CMK (cell line): ENCODE measurements at regions not wholly inside any gene's neighbourhood (a gene's known extent, or its start where the extent isn't known, plus 50 kb on each side); places are given as distances from the start of the nearest gene placed in this dataset.

Experiments
- DNase-seq: peaks from one replicate; pipeline ENCODE4 v3.0.0-alpha.2; 2010; ENCODE audit warnings: low read depth

DNA sequence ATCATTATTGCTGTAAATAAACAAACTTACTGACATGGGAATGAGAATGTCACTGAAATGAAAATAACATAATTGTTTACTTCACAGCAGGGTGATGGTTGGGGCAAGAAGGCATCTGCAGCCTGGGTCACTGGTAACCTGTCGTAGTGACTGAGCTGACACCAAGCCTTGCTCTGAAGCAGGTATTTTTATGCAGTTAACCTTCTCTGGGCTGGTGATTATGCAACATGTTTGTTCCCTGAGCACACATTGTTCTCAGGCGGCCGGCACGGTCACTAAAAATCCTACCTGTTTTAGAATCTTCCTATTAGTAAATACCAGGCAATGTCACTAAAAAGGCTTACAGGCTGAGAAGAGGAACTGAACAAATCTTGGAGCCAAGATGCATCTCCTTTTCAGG is 157.7 kb upstream of the NR3C1 start:
- DNase-seq: no peak

DNA sequence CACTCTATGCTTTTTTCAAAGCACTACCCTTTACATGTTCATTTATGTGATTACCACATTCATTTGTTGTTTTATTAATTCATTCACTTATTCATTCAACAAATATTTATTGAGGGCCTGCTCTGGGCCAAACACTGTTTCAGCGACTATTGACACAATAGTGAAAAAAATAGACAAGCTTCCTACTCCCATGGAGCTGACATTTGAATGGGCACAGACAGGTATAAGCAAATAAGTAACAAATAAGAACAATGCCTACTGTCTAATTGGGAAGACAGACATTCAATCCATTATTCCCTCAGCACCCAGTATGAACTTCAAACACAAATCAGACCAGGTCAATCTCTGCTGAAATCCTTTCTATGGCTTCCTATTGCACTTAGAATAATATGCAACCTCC is 156.9 kb upstream of the NR3C1 start:
- no peak for DNase-seq

DNA sequence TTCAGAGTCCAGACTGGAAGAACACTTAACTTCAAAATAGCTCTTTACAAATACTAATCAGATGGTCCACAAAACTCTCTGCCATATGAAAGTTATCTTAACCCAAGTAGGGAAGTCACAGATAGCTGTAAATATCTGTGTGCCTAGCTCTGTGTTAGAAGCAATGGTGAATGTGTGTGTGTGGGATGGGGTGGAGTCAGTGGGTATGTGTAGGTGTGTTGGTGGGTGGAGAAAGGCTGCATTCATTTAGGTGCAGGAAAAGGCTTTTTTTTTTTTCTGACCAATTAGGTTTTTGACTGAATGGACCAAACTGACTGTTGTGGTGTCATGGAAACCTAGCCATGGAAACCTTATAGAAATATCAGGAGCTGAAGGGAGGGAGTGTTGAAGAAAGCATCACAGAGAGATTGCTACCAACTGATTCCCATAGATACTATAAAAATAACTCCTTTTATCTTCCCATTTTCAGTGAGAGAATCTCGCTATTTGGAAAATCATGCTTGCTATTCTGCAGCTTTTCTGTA is 156.2 kb upstream of the NR3C1 start:
- DNase-seq: no peak

DNA sequence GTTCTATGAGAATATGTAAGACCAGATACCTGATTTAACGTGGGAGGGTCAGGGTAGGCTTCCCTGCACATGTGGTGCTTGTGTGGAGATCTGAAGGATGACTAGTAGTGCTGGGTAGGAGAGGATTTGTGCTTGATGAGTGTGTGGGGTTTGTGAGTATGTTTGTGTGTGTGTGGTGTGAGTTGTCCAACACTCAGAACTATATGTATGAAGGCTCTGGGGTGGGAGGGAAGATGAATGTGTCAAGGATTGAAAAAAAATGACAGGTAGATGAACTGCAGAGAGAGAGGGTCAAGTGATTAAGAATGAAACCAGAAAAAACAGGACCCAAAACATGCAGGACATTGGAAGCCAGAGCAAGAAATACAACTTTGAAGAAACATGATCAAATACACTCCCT is 154.6 kb upstream of the NR3C1 start:
- DNase-seq: no peak

DNA sequence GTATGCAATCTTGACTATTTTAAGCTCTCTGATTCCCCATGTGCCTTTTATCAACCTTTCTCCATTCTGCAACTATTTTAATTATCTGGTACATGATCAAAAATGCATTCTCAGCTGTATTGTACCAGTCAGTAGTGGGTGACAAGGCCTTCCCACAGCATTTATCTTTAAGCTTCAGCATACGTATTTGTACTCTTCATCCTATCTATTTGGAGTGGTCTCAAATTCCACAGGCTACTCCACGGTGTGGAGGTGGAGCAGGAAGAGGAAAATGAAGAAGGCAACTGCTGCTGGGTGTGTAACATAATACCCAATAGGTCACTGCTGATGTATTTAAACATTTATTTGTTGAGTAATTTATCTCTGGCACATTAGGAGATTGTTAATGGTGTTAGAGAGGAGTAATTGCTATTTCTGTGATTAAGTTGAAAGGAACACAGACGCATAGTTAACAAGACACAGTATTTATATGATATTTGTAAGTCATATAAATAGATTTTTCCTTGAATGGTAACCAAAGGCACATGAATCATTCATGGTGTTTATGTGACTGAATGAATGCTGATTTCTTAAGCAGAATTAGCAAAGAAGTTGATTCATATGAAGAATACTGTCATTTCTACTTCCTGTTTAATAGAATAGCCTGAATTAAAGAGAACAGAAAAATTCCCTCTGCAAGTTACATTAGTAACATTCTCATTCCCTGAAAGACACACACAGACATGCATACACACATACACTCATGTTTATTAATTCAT is 153.8 kb upstream of the NR3C1 start:
- no peak for DNase-seq

DNA sequence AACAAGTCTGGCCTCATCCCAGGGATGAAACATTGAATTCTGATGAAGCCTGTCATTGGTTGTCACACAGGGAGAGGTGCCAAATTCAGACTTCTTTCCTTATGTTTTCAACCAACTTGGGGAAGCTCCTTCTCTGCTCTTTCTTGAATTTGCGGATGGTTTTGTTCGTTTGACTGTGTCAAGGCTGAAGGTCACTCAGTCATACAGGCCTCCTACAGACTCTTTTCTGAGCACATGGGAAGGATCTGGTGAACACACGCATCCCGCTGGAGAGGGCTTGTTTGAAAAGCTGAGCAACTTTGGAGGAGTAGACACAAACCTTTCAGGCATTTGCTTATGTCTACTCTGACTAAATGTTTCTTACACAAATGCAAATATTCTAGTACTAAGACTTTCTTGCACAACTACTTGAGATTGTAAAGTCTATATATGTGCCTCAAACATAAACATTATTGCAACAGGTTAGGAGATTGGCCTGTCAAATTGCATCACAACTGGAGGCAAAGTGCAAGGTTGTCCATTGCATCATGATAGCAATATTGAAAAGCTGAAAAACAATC is 151.5 kb upstream of the NR3C1 start:
- no peak for DNase-seq

DNA sequence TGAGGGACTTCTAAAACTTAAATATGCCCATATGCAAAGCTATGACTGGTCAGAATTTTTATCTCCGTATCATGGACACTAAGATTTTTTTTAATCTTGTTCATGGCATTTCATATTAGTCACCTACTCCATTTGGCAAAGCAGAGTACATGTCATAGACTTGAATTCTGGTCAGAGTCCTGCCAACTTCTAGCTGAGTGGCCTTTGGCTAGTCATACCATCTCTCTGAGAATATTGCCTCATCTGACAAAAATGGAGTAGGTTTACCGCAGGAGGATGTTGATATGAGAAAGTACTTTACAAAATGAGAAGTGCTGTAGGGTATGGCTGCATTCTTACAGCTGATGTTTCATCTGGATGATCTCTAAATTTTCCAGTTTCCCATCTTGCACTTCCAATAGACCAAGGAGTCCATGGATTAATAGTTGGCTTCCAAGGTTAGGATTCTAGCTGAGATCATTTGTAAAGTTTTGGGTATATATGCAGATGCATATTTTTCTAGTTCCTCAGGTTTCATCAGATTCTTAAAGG is 150.8 kb upstream of the NR3C1 start:
- no peak for DNase-seq

DNA sequence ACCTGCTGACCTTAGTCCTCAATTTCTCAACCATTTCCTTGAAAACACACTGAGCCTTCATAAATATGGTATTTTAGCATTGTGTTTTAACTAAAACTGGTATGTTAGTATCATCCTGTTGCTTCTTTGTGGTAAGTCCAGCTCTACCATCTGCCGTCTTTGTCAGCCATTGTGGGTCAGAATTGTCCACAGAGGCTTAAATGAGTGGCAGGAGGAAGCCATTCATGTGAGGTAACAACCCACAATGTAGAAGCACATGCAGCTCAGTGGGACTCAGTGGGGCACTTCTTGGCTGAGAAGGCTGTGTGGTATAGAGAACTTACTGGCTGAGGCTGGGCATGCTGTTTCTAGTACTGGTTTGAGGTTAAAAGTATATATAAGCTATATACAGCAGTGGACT is 149.2 kb upstream of the NR3C1 start:
- no peak for DNase-seq

DNA sequence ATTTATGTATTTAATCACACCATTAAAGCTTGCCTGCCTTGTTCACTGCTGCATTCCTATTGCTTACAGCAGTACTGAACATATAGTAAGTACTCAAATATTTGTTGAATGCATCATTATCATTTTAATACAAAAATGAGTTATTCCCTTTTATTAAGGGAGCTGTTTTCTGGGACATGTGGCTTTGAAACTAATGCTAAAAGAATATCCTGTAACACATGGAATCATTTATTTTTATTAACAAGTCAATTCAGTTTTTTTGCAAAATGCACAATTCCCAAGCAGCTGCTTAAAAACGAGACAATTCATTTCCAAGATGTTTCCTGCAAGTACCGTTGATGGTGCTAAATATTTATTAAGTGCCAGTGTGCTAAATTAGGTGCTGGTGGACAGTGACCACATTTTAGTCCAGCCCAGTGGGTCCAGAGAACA is 148.3 kb upstream of the NR3C1 start:
- DNase-seq: no peak

DNA sequence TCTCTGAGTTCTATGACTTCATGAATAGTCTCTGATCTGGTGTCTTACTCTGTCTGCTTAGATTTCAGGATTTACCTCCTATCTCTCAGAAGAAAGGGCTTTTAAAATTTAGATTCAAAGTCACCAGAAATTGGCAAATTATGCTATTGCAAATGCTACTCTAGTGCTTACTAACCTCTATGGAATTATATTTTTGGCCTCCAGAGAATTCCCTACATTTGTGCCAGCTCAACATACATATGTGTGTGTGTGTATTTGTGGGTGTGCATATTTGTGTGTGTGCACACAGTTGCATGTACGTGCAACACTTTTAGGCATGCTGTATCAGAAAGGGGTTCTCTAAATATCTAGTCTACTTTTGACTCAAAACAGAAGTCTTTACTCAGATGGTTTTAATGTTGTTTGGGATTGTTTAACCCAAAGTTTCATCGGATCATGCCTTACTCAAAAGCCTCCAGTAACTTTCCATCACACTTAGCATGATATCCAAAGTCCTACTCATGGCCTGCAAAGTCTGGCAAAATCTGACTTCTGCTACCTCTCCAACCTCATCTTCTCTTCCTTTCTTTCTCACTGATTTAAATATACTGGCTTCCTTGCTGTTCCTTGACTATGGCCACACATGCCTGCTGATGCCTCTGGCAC is 147.6 kb upstream of the NR3C1 start:
- DNase-seq: no peak

DNA sequence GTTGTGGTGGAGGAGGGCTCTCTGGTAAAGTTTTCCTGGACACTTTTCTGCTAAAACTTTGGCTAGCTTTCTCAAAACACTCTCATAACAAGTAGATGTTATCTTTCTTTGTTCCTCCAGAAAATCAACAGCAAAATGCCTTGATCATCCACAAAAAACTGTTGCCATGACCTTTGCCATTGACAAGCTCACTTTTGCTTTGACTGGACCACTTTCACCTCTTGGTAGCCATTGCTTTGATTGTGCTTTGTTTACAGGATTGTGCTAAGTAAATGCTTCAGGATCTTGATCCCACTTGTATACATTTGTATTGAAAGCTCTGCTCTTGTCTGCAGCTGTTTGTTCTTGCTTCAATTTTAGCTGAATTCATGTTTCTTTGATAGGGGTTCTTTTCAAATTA is 143.9 kb upstream of the NR3C1 start:
- DNase-seq: no peak

DNA sequence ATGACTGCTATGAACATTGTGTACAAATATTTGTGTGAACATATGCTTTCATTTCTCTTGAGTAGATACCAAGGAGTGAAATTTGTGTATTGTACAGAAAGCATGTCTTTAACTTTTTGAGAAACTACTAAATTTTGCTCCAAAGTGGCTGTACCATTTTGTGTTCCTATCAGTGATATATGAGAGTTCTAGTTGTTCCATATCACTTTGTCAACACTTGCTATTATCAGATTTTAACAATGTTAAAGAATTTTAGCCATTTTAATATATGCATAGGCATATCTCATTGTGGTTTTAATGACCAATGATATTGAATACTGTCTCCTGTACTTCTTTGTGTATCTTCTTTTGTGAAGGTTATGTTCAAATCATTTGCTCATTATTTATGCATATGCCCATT is 142.9 kb upstream of the NR3C1 start:
- DNase-seq: no peak

DNA sequence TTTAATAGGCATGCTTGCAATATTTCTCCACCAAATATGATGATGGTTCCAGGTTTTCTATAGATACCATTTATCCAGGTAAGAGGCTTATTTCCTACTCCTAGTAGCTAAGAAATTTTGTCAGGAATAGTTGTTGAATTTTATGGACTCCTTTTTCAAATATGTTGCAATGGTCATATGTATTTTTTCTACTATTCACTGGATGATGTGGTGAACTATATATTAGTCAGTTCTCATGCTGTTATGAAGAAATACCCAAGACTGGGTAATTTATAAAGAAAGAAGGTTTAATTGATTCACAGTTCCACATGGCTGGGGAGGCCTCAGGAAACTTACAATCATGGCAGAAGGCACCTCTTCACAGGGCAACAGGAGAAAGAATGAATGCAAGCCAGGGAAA is 141.1 kb upstream of the NR3C1 start:
- DNase-seq: no peak

DNA sequence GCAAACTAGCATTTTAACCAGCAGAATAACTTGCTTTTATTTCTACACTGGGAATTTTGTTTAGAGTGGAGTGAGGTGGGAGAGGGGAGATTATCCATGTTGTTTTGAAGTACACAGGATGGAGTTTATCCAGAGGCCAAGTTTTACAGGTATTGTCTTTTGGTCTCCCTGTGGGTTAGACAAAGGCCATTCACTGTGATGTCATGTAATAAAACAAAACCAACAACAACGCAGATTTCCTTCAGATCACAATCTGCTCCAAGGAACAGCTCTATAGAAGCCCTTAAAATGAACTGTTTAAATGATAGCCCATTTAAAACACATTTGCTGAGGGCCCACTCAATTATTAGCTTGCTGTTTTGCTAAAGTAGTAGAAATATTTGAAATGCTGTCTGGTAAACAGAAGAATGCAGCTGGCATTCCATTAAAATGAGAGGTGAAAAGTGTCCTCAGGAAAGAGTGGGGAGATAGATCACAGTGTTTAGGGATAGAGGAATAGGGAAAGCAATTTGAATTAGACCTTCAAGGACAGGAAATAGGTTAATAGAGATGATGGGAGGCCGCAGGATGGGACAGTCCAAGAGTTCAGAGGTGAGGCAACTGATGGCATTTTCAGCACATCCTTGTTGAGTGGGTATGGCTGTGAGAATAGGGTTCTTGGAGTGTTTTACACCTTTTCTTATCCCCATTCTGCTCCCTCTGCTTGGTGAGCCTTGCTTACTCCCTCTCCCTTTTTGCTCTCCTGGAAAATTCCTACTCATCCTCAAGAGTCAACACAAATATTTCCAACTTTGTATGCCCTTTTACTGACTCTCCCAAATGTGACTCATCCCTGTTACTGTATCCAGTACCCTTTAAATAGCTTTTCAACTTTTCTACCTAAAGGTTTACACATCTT is 140.1 kb upstream of the NR3C1 start:
- no peak for DNase-seq

DNA sequence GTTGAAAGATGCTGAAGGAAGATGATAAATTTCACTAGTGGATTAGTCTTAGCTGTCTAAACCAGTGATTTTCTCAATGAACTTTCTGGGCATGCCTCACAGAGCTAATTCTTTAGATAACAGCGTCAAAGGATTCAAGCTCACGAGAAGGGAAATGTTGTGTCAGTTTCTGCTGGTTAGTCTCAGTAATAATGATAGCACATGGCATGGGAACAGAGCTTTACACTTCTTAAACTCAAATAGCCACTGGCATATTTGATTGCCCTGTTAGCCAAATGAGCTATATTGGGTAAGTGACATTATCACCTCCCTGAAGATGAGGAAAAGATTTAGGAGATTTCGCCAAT is 139.3 kb upstream of the NR3C1 start:
- DNase-seq: no peak

DNA sequence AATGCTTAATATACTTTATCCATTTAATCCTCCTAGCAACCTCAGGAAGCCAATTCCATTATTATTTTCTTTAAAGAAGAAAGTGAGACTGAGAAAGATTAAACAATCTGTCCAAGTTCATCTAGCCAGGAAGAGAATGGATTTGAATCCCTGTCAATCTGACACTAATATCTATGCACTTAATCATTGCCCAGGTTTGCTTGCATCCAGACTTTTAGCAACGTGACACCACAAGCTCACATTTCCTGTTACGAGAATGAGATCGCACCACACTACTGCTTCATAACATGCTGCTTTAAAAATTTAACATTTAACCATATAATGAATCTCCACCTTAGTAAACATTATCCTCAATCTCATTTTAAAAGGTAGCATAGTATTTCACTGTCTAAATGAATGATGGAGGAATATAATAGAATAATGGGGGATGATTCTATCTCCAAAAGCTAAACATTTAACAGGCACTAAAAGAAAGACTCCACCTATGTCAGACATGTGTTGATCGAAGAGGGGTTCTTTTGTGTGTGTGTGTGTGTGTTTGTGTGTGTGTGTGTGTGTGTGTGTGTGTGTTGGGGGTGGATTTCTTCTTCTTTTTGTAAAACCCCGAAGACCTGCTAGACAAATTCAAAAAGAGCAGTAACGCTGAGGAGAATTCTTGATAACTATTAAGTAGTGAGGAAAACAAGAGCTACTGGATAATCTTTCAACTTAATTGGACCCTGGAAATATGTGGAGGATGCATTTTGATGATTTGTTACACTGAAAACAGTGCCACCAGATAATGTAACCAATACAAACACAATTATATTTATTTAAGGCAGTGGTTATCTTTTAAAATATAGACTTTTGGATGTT is 138.7 kb upstream of the NR3C1 start:
- DNase-seq: no peak

DNA sequence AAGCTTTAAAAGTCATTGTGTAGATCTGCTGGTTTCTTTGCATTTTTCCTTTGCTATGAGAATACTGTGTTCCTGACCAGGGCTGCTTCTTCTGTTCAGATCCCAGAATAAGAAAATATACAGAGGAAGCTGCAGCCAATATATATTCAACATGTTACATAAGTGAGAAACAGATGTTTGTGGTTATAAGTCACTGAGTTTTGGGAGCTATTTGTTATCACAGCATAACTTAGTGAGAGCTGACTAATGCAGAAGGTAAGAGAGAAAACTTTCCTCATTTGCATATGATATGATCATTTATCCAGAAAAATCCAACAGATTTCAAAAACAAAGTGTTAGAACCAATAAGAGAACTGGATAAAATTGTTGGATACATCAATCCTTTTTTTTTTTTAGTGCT is 136.3 kb upstream of the NR3C1 start:
- no peak for DNase-seq

DNA sequence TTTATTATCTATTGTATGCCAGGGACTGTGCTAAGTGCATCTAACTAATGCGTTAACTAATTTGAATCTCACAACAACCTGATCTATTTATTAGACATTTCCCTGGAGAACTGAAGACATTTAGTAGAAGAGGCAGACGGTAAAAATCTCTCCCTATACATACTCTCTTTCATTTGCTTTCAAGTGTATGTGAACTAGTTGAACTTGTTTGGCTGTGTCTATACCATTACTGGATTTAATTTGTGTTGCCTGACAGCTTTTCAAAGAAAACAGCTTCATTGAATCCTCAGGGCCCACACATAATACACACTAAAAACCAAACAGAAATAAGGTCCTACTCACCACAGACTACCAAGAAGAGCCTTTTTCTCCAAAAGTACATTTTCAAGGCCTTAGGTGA is 133.6 kb upstream of the NR3C1 start:
- no peak for DNase-seq

DNA sequence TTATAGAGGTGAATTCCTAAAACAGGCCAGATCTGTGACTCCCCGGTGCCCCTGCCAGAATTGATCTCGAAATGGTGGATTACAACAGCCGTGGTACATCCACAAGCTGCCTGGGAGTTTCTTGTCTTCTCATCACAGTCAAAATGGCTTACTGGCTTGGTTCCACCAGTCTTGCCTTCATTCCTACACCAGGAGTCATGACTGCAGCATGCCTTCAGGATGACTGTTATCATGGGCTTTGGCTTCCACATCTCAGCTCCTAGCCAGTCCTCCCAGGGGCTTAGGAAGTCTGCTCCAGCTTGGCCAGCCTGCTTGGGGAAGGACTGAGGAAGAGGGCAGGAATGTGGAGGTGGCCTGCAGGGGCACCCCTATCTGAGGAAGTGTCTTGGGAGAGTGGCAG is 132.9 kb upstream of the NR3C1 start:
- no peak for DNase-seq

DNA sequence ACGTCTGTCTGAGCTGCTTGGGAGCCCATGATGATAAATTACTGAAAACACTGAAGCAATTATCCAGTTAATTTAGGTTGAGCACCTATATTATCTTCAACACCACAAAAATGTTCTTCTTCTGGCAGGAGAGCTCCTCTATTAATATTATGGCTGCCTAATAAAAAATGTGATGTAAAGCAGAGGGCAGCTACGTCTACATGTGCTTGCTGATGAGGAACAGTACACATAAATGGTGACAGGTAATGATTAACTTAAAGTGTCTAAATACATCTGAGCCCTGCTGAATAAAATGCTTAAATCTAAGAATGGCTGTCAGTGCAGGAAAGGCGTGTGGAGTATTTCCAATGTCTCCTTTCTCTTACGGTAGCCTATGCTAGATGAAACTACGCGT is 131.3 kb upstream of the NR3C1 start:
- DNase-seq: no peak
